K562 (cell line): ENCODE measurements at regions not wholly inside any gene's neighbourhood (a gene's known extent, or its start where the extent isn't known, plus 50 kb on each side); places are given as distances from the start of the nearest gene placed in this dataset.
"Not testable (repeated sequence)": the region's sequence is repeated elsewhere in the genome, so short reads cannot be mapped to it uniquely, and the experiment has no call there.

Experiments used
- ATAC-seq: fragments of 200-7000 bp; cut with Tn5 transposase; 3 replicates; pipeline ENCODE4 v1.9.1; 2020; ENCODE audit warnings: moderate library complexity
- BruUV-seq: library from RNA; stranded (reverse); fragments of 400-500 nt; replicated peaks from 2 replicates; lab custom pipeline; 2021; lab: Mats Ljungman, UMichigan
- CTCF ChIA-PET: fragments of 300-600 bp; formaldehyde crosslinking; extraction: SDS; loops from one replicate; lab custom pipeline; 2021; ENCODE audit warnings: low intra/inter-chr PET ratio; lab: Yijun Ruan, JAX
- POLR2A ChIA-PET: fragments of 300-600, 350-650 bp; sonication (Branson Sonifier 250); formaldehyde crosslinking; extraction: SDS; loops from one replicate; lab custom pipeline; 2021; ENCODE audit warnings: antibody characterized with exemption, inconsistent platforms; lab: Yijun Ruan, JAX
- DNase-seq, 4 experiments: peaks; one replicate each; pipeline versions ENCODE4 v3.0.0 to v3.0.0-alpha.2; 2011 to 2018; ENCODE audit warnings: low spot score in 3 of 4, mixed read lengths in 3 of 4; ENCODE audit errors: extremely low read depth in 1 of 4
- FAIRE-seq: peaks from 2 replicates; lab custom pipeline; 2011; peaks lifted over from hg19 to GRCh38; lab: Jason Lieb, UNC
- H2AFZ ChIP-seq: 2 replicates; pipeline ENCODE4 v1.6.0; 2011; ENCODE audit warnings: low read depth, low read length, control low read depth, inconsistent platforms
- H3K27ac ChIP-seq: fragments of 200-600 bp; 3 replicates; pipeline ENCODE4 v1.8.0; 2011; ENCODE audit warnings: low read depth, mild to moderate bottlenecking, control low read depth, inconsistent platforms, low read length, moderate library complexity, mixed read lengths; ENCODE audit errors: extremely low read depth
- H3K27me3 ChIP-seq, 2 experiments: fragments of 300-600 bp in 1 of 2; 2 replicates in 1 of 2; 3 replicates in 1 of 2; pipeline versions ENCODE4 v1.6.0 to v1.8.0; 2011; ENCODE audit warnings: inconsistent platforms in 2 of 2, low read length in 2 of 2, mild to moderate bottlenecking in 1 of 2, mixed read lengths in 1 of 2, moderate library complexity in 1 of 2; ENCODE audit not compliant: control insufficient read depth in 2 of 2, insufficient read depth in 2 of 2
- H3K36me3 ChIP-seq: fragments of 300-600 bp; 3 replicates; pipeline ENCODE4 v1.8.0; 2011; ENCODE audit warnings: mild to moderate bottlenecking, low read length, inconsistent platforms; ENCODE audit not compliant: control insufficient read depth, insufficient read depth
- H3K4me1 ChIP-seq, 2 experiments: fragments of 200-600 bp in 1 of 2; replicated peaks in 1 of 2; 2 replicates in 1 of 2; 3 replicates in 1 of 2; pipeline versions ENCODE4 v1.5.1 to v1.8.0; 2011; ENCODE audit warnings: inconsistent platforms in 2 of 2, low read length in 2 of 2, mild to moderate bottlenecking in 1 of 2, mixed read lengths in 1 of 2, moderate library complexity in 1 of 2; ENCODE audit not compliant: control insufficient read depth in 2 of 2, insufficient read depth in 2 of 2
- H3K4me2 ChIP-seq: 2 replicates; pipeline ENCODE4 v1.6.1; 2011; ENCODE audit warnings: low read length, control low read depth, inconsistent platforms, mixed read lengths; ENCODE audit not compliant: insufficient read depth
- H3K4me3 ChIP-seq: fragments of 200-600 bp; sonication (generic), shearing (Covaris generic); 2 replicates; pipeline ENCODE4 v1.5.1; 2016; ENCODE audit warnings: control low read depth, inconsistent platforms
- H3K79me2 ChIP-seq: fragments of 200-600 bp; 3 replicates; pipeline ENCODE4 v1.8.0; 2011; ENCODE audit warnings: low read length, inconsistent platforms; ENCODE audit not compliant: control insufficient read depth, insufficient read depth
- H3K9ac ChIP-seq, 2 experiments: 2 replicates each; pipeline versions ENCODE4 v1.6.0 to v1.6.1; 2011; ENCODE audit warnings: low read depth in 2 of 2, low read length in 2 of 2, control low read depth in 1 of 2, inconsistent platforms in 1 of 2, mild to moderate bottlenecking in 1 of 2, mixed read lengths in 1 of 2; ENCODE audit not compliant: insufficient read depth in 1 of 2
- H3K9me1 ChIP-seq: one replicate; pipeline ENCODE4 v1.6.0; 2011; ENCODE audit warnings: inconsistent platforms, mild to moderate bottlenecking, low read length, moderate library complexity; ENCODE audit not compliant: control insufficient read depth, insufficient read depth
- H3K9me3 ChIP-seq: replicated peaks from 2 replicates; pipeline ENCODE4 v1.5.1; 2011; ENCODE audit warnings: low read depth, low read length, inconsistent platforms; ENCODE audit not compliant: control insufficient read depth, insufficient read depth
- H4K20me1 ChIP-seq: replicated peaks from 2 replicates; pipeline ENCODE4 v1.6.1; 2011; ENCODE audit warnings: low read length, inconsistent platforms, mixed read lengths; ENCODE audit not compliant: control insufficient read depth, insufficient read depth
- C11orf30 ChIP-seq: fragments of 450-650 bp; IDR thresholded peaks from 2 replicates; pipeline ENCODE4 v1.6.1; 2016; ENCODE audit warnings: low read depth, mild to moderate bottlenecking
- CLOCK ChIP-seq: fragments of 250-450 bp; sonication (Bioruptor Pico); IDR thresholded peaks from 2 replicates; pipeline ENCODE4 v1.4.0; 2020; ENCODE audit warnings: mild to moderate bottlenecking, moderate library complexity, borderline replicate concordance
- MAFF ChIP-seq: IDR thresholded peaks from 2 replicates; pipeline ENCODE4 v1.6.1; 2012; ENCODE audit warnings: low read length, improper control_type of control experiment
- MAFG ChIP-seq: fragments of 450-650 bp; conservative IDR thresholded peaks from 2 replicates; pipeline ENCODE4 v1.6.1; 2016; ENCODE audit warnings: missing genetic modification characterization, missing compliant biosample characterization
- MAFK ChIP-seq: IDR thresholded peaks from 2 replicates; pipeline ENCODE4 v1.6.1; 2011; ENCODE audit warnings: low read length, improper control_type of control experiment
- NONO ChIP-seq, 2 experiments: fragments of 200-400 bp in 1 of 2; fragments of 450-650 bp in 1 of 2; formaldehyde crosslinking in 1 of 2; IDR thresholded peaks; 2 replicates each; pipeline ENCODE4 v1.6.1; 2017; ENCODE audit warnings: low read depth in 2 of 2, mild to moderate bottlenecking in 2 of 2, moderate library complexity in 2 of 2, low read length in 1 of 2
- ZFP91 ChIP-seq: sonication (generic); formaldehyde crosslinking; IDR thresholded peaks from 2 replicates; pipeline ENCODE4 v1.8.0; 2022; ENCODE audit warnings: mild to moderate bottlenecking, missing genetic modification reagents
- ZMIZ1 ChIP-seq, 2 experiments: fragments of 150-350 bp in 1 of 2; IDR thresholded peaks; 2 replicates each; pipeline ENCODE4 v1.6.1; 2012 to 2016; ENCODE audit warnings: low read depth in 2 of 2, low read length in 2 of 2, mild to moderate bottlenecking in 1 of 2, moderate library complexity in 1 of 2
- ZNF316 ChIP-seq: fragments of 450-650 bp; IDR thresholded peaks from 2 replicates; pipeline ENCODE4 v1.6.1; 2016
- WGBS: fragments of 100-300 bp; shearing (Covaris generic); methylation state at CpG from one replicate; pipeline ENCODE4 v1.1.6; 2016; ENCODE audit warnings: low coverage, mixed read lengths; ENCODE audit not compliant: insufficient coverage; ENCODE audit errors: missing lambda C conversion rate; 5-methylcytosine and 5-hydroxymethylcytosine counted together
- in situ Hi-C: fragments of 300-500 bp; cut with MboI; formaldehyde crosslinking; loops from 4 replicates; pipeline ENCODE4 v1.15.0; 2018; ENCODE audit warnings: inconsistent platforms, mixed read lengths
- intact Hi-C: fragments of 100-400 bp; cut with micrococcal nuclease; formaldehyde crosslinking; loops from 2 replicates; pipeline ENCODE4 v1.14.2; 2022

GRCh38 chr6:23665911-23666310 is 460.1 kb upstream of the NRSN1 start:
- H3K4me2 ChIP-seq, H3K4me3 ChIP-seq, H3K9me1 ChIP-seq, H3K4me1 ChIP-seq, POLR2A ChIA-PET, in situ Hi-C loops, H3K9me3 ChIP-seq, ATAC-seq, H3K27ac ChIP-seq, H2AFZ ChIP-seq, BruUV-seq, DNase-seq, H3K79me2 ChIP-seq, H3K36me3 ChIP-seq, H3K27me3 ChIP-seq, FAIRE-seq, CTCF ChIA-PET, H3K9ac ChIP-seq, H4K20me1 ChIP-seq, intact Hi-C loops: not testable (repeated sequence)
- 11% methylated on average over 6 of the region's 6 CpGs for WGBS
- peak; percentile 44; the same call in 1 of the 2 replicates for TF ChIP-seq MAFG
- TF ChIP-seq MAFF, result peak; percentile 34
- peak; percentile 32; the same call in 1 of the 2 replicates for TF ChIP-seq MAFK
- 0 out of 2 replicates have a peak, but pooled peaks have one; percentile 23 for TF ChIP-seq C11orf30
- peak; percentile 62 for TF ChIP-seq ZNF316

GRCh38 chr6:23672737-23673136 is 453.3 kb upstream of the NRSN1 start:
- Histone ChIP-seq H3K9me3 (no peaks in the 10 kb centered on the region; the same call in 1 of the 2 replicates), H3K4me3 (no peak overlapping the region), H3K27ac (no peak overlapping the region), H3K9ac (no peak overlapping the region), H2AFZ (no peak overlapping the region), H3K27me3 (no peaks in the 10 kb centered on the region), H3K4me1 (no peaks in the 10 kb centered on the region), H3K4me2 (no peak overlapping the region), H3K36me3 (no peaks in the 10 kb centered on the region), H3K9me1 (no peaks in the 10 kb centered on the region), H4K20me1 (no peaks in the 10 kb centered on the region), H3K79me2 (no peaks in the 10 kb centered on the region)
- DNase-seq (no peak), ATAC-seq (no peak), FAIRE-seq (no peak)
- no TSS peak for BruUV-seq
- WGBS, result 0% methylated on average over 5 of the region's 5 CpGs
- in situ Hi-C loops (no loop called here), intact Hi-C loops (no loop called here)
- ChIA-PET POLR2A (no interaction called here), CTCF (no interaction called here)
- TF ChIP-seq ZFP91 (CRISPR knock-in tag) (no peak), CLOCK (CRISPR knock-in tag) (no peak), NONO (IDR thresholded peaks at IDR 0.05; ENCODE audit: low read depth in 2 of 2, low read length in 1 of 2) (no peak), ZMIZ1 (IDR thresholded peaks at IDR 0.05; ENCODE audit: low read depth in 2 of 2, low read length in 2 of 2) (no peak)
